ENCODE measurements at regions not wholly inside any gene's neighbourhood (a gene's known extent, or its start where the extent isn't known, plus 50 kb on each side); places are given as distances from the start of the nearest gene placed in this dataset.

DNA sequence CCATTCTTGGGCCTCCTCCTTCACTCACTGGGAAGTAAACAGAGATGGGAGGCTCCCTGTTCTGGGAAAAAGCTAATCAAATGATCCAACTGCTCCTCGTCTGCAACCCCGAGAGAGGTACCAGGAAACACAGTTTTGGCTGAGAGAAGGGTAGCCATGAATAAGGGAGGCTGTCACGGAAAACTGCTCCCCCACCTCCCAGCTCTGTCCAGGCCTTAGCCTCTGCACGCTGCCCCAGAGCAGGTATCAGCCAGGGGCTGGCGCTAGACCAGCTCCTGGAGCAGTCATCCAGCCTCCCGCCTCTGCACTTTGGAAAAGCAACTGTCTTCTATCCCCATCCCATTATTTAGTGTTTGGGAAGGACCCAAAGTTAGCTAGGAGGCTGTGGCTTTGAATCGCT lies 266.1 kb downstream of the NDUFS4 start:
- H3K4me3 ChIP-seq (ENCODE audit: low read depth, low read length) = no peak overlapping the region
- no peak for DNase-seq (ENCODE audit: low read depth)
- TF ChIP-seq MYC (IDR thresholded peaks at IDR 0.05; ENCODE audit: low read depth, low read length) (no peak), CTCF (IDR thresholded peaks at IDR 0.05; ENCODE audit: low read depth, low read length) (no peak), POLR2A (IDR thresholded peaks at IDR 0.05; ENCODE audit: extremely low read depth, insufficient read length) (no peak)
- TF ChIP-seq, protein P1, sequence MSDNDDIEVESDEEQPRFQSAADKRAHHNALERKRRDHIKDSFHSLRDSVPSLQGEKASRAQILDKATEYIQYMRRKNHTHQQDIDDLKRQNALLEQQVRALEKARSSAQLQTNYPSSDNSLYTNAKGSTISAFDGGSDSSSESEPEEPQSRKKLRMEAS (IDR thresholded peaks at IDR 0.05; ENCODE audit: low read depth, low read length) = no peak

DNA sequence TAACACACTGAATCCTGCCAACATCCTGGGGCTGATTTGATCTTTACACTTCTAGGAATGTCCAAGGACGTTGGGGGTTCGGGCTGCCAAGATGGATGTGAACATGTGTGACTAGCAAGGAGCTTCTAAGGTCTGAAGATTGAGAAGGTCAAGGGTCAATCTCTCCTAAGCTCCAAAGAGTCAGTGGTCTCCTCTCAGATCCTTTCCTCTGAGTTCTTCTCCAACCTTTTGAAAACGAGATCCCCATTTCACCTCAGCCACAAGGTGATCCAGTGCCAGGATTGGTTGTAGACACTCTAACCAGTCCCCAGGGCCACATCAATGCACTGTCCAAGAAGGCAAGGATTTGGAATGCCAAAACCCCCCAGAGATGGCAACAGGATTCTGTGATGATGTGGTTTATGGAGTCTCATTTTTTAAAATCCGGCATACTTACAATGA lies 266.8 kb downstream of the NDUFS4 start:
- TF ChIP-seq MYC (IDR thresholded peaks at IDR 0.05; ENCODE audit: low read depth, low read length) = no peak
- TF ChIP-seq POLR2A (IDR thresholded peaks at IDR 0.05; ENCODE audit: extremely low read depth, insufficient read length) = no peak
- TF ChIP-seq, protein P1 (IDR thresholded peaks at IDR 0.05; ENCODE audit: low read depth, low read length) = no peak
- TF ChIP-seq CTCF (IDR thresholded peaks at IDR 0.05; ENCODE audit: low read depth, low read length) = no peak
- DNase-seq (ENCODE audit: low read depth) = no peak
- no peak overlapping the region for H3K4me3 ChIP-seq (ENCODE audit: low read depth, low read length)

- TF ChIP-seq MYC (IDR thresholded peaks at IDR 0.05; ENCODE audit: low read depth, low read length) (no peak), POLR2A (IDR thresholded peaks at IDR 0.05; ENCODE audit: extremely low read depth, insufficient read length) (no peak), CTCF (IDR thresholded peaks at IDR 0.05; ENCODE audit: low read depth, low read length) (no peak)
- TF ChIP-seq, protein P1 (IDR thresholded peaks at IDR 0.05; ENCODE audit: low read depth, low read length) = no peak
Observed at GRCh38 chr5:53831496-53831895, 271.1 kb downstream of the NDUFS4 start.

More at GRCh38 chr5:53831496-53831895, 271.1 kb downstream of the NDUFS4 start:
- DNase-seq (ENCODE audit: low read depth) = no peak
- no peak overlapping the region for H3K4me3 ChIP-seq (ENCODE audit: low read depth, low read length)
